HG03520 (cell line): ENCODE measurements at regions not wholly inside any gene's neighbourhood (a gene's known extent, or its start where the extent isn't known, plus 50 kb on each side); places are given as distances from the start of the nearest gene placed in this dataset.
A peak's percentile ranks its signal among the peaks of the same experiment; 100 is the strongest.
"Not testable (repeated sequence)": the region's sequence is repeated elsewhere in the genome, so short reads cannot be mapped to it uniquely, and the experiment has no call there.

Experiments
- ATAC-seq: cut with Tn5 transposase; IDR thresholded peaks from one replicate; pipeline ENCODE4 v1.9.1; 2021; ENCODE audit warnings: mild to moderate bottlenecking, moderate library complexity; ENCODE audit not compliant: unreplicated experiment

GRCh38 chr5:60446917-60447316, 253.0 kb downstream of the DEPDC1B start:
- no peak for ATAC-seq

GRCh38 chr5:60445921-60446320, 254.0 kb downstream of the DEPDC1B start:
- no peak for ATAC-seq

GRCh38 chr5:60445427-60445826, 254.5 kb downstream of the DEPDC1B start:
- no peak for ATAC-seq

GRCh38 chr5:60444661-60445360, 255.2 kb downstream of the DEPDC1B start:
- no peak for ATAC-seq

- ATAC-seq, result no peak
Measured at GRCh38 chr5:60439552-60439951, 260.4 kb downstream of the DEPDC1B start.

- ATAC-seq, result no peak
Measured at GRCh38 chr5:60437308-60437707, 262.7 kb downstream of the DEPDC1B start.

GRCh38 chr5:60436518-60436917, 263.4 kb downstream of the DEPDC1B start:
- peak; percentile 77 for ATAC-seq

GRCh38 chr5:60435808-60436207, 264.2 kb downstream of the DEPDC1B start:
- ATAC-seq, result no peak

GRCh38 chr5:60426189-60426588, 273.8 kb downstream of the DEPDC1B start:
- ATAC-seq, result not testable (repeated sequence)

GRCh38 chr5:60420773-60421172, 279.2 kb downstream of the DEPDC1B start:
- not testable (repeated sequence) for ATAC-seq

GRCh38 chr5:60417500-60418181, 282.3 kb downstream of the DEPDC1B start:
- no peak for ATAC-seq

GRCh38 chr5:60415443-60415842, 284.5 kb downstream of the DEPDC1B start:
- ATAC-seq, result no peak

GRCh38 chr5:60410427-60410826, 289.5 kb downstream of the DEPDC1B start:
- ATAC-seq, result no peak

GRCh38 chr5:60404171-60404570, 295.8 kb downstream of the DEPDC1B start:
- ATAC-seq, result no peak

- ATAC-seq, result no peak
Measured at GRCh38 chr5:60403343-60404006, 296.5 kb downstream of the DEPDC1B start.

- ATAC-seq, result no peak
Measured at GRCh38 chr5:60402161-60402785, 297.7 kb downstream of the DEPDC1B start.

- ATAC-seq, result no peak
Measured at GRCh38 chr5:60401526-60401925, 298.4 kb downstream of the DEPDC1B start.

- ATAC-seq, result no peak
Measured at GRCh38 chr5:60399507-60399906, 300.5 kb downstream of the DEPDC1B start.

- no peak for ATAC-seq
Measured at GRCh38 chr5:60395712-60396329, 304.1 kb downstream of the DEPDC1B start.

GRCh38 chr5:60387051-60387440, 312.9 kb downstream of the DEPDC1B start:
- no peak for ATAC-seq

GRCh38 chr5:60386436-60387050, 313.4 kb downstream of the DEPDC1B start:
- ATAC-seq, result no peak
